ENCODE measurements at regions not wholly inside any gene's neighbourhood (a gene's known extent, or its start where the extent isn't known, plus 50 kb on each side); places are given as distances from the start of the nearest gene placed in this dataset.
"Not testable (repeated sequence)": the region's sequence is repeated elsewhere in the genome, so short reads cannot be mapped to it uniquely, and the experiment has no call there.

GRCh38 chr19:34033880-34034279 lies 138.4 kb upstream of the LSM14A start:
- no peak for DNase-seq (ENCODE audit: low read depth in 1 of 2, low spot score in 1 of 2)
- no peak for TF ChIP-seq CTCF (IDR thresholded peaks at IDR 0.05; ENCODE audit: low read depth, low read length)
- Histone ChIP-seq H3K27ac (no peak overlapping the region), H3K4me1 (ENCODE audit: low read depth) (no peaks in the 10 kb centered on the region), H3K27me3 (no peaks in the 10 kb centered on the region), H3K4me3 (no peak overlapping the region), H3K9me3 (ENCODE audit: low read depth) (no peaks in the 10 kb centered on the region), H3K36me3 (no peaks in the 10 kb centered on the region)

- no peaks in the 10 kb centered on the region for H3K9me3 ChIP-seq (ENCODE audit: low read depth)
- H3K27ac ChIP-seq, result no peak overlapping the region
- DNase-seq (ENCODE audit: low read depth in 1 of 2, low spot score in 1 of 2), result no peak
Measured at GRCh38 chr19:34034318-34034846, 137.9 kb upstream of the LSM14A start.

GRCh38 chr19:34041925-34042521 lies 130.3 kb upstream of the LSM14A start:
- H3K4me1 ChIP-seq (ENCODE audit: low read depth), result no peaks in the 10 kb centered on the region
- H3K4me3 ChIP-seq, result no peak overlapping the region
- no peaks in the 10 kb centered on the region for H3K36me3 ChIP-seq
- H3K27me3 ChIP-seq, result no peaks in the 10 kb centered on the region
- no peak overlapping the region for H3K27ac ChIP-seq
- no peaks in the 10 kb centered on the region for H3K9me3 ChIP-seq (ENCODE audit: low read depth)
- peak; percentile 96 for TF ChIP-seq CTCF (IDR thresholded peaks at IDR 0.05; ENCODE audit: low read depth, low read length)
- DNase-seq (ENCODE audit: low read depth in 1 of 2, low spot score in 1 of 2), result peak; percentile 63 to 64

More at GRCh38 chr19:34034318-34034846, 137.9 kb upstream of the LSM14A start:
- no peak overlapping the region for H3K4me3 ChIP-seq
- no peaks in the 10 kb centered on the region for H3K27me3 ChIP-seq
- no peaks in the 10 kb centered on the region for H3K4me1 ChIP-seq (ENCODE audit: low read depth)
- TF ChIP-seq CTCF (IDR thresholded peaks at IDR 0.05; ENCODE audit: low read depth, low read length), result no peak
- H3K36me3 ChIP-seq, result no peaks in the 10 kb centered on the region

- DNase-seq (ENCODE audit: low read depth in 1 of 2, low spot score in 1 of 2), result no peak
- H3K27ac ChIP-seq, result no peak overlapping the region
- H3K4me1 ChIP-seq (ENCODE audit: low read depth), result no peaks in the 10 kb centered on the region
- H3K36me3 ChIP-seq, result no peaks in the 10 kb centered on the region
- no peak for TF ChIP-seq CTCF (IDR thresholded peaks at IDR 0.05; ENCODE audit: low read depth, low read length)
- no peaks in the 10 kb centered on the region for H3K27me3 ChIP-seq
- H3K4me3 ChIP-seq, result no peak overlapping the region
- no peaks in the 10 kb centered on the region for H3K9me3 ChIP-seq (ENCODE audit: low read depth)
Measured at GRCh38 chr19:34044021-34044420, 128.3 kb upstream of the LSM14A start.

GRCh38 chr19:34049944-34050343 lies 122.4 kb upstream of the LSM14A start:
- H3K27ac ChIP-seq, result no peak overlapping the region
- DNase-seq (ENCODE audit: low read depth in 1 of 2, low spot score in 1 of 2), result no peak
- no peak overlapping the region for H3K4me3 ChIP-seq
- TF ChIP-seq CTCF (IDR thresholded peaks at IDR 0.05; ENCODE audit: low read depth, low read length), result no peak
- no peaks in the 10 kb centered on the region for H3K4me1 ChIP-seq (ENCODE audit: low read depth)
- no peaks in the 10 kb centered on the region for H3K9me3 ChIP-seq (ENCODE audit: low read depth)
- H3K27me3 ChIP-seq, result no peaks in the 10 kb centered on the region
- no peaks in the 10 kb centered on the region for H3K36me3 ChIP-seq

GRCh38 chr19:34050430-34050829 lies 121.9 kb upstream of the LSM14A start:
- H3K4me3 ChIP-seq; H3K4me1 ChIP-seq (ENCODE audit: low read depth); DNase-seq (ENCODE audit: low read depth in 1 of 2, low spot score in 1 of 2); H3K9me3 ChIP-seq (ENCODE audit: low read depth); H3K27ac ChIP-seq; H3K27me3 ChIP-seq; H3K36me3 ChIP-seq: not testable (repeated sequence)
